ENCODE measurements at regions not wholly inside any gene's neighbourhood (a gene's known extent, or its start where the extent isn't known, plus 50 kb on each side); places are given as distances from the start of the nearest gene placed in this dataset. TPM values are rescaled to one million over a fixed set of nuclear protein-coding genes. Genes with fewer than 3 reads are reported as not detected.
"Not testable (repeated sequence)": the region's sequence is repeated elsewhere in the genome, so short reads cannot be mapped to it uniquely, and the experiment has no call there.

GRCh38 chr1:223045164-223045957, 97.7 kb downstream of the TLR5 start:
- DNase-seq (ENCODE audit: low read depth in 2 of 3, low spot score in 2 of 3): no peak

DNA sequence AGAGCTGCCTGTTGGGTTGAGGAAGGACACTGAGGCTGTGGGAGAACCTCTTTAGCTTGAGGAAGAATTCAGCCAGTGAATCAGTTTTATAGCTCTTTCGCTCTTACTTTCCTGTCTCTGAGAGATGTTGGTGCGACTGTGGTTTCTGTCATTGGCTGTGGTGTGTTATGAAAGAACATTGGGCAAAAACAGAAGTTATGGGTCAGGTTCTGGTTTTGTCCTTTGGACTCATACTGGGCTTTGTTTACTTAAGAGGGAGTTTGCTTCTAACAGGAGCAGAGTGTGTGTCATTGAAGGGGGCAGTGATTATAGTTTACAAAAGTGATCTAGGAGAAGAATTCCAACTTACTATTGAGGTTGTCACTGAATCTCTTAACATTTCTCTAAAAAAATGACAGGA, 97.0 kb downstream of the TLR5 start:
- DNase-seq (ENCODE audit: low read depth in 2 of 3, low spot score in 2 of 3): no peak

DNA sequence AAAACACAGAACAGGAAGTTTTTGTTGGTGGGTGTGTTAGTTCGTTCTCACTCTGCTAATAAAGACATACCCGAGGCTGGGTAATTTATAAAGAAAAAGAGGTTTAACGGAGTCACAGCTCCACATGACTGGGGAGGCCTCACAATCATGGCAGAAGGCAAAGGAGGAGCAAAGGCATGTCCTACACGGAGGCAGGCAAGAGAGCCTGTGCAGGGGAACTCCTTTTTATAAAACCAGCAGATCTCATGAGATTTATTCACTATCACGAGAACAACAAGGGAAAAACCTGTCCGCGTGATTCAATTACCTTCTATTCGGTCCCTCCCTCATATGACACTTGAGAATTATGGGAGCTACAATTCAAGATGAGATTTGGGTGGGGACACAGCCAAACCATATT, 96.6 kb downstream of the TLR5 start:
- DNase-seq (ENCODE audit: low read depth in 2 of 3, low spot score in 2 of 3): not testable (repeated sequence)

DNA sequence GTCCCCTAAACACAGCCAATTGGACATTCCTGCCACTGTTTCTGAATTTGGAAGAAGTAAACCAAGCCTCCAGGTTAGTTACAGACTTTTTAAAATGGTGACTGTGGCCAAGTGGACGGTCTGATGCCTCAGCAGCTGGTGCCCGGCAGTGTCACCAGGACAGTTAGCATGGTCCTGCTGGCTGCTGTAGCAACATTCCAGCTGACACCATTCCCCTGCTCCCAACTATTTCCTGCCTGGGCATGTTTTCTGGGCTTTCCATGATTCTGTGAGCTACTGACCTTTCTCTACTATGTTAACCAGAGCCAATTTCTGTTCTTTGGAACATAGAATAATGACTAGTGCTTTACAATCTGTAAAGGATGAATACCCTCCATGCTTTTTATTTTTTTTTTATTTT, 95.0 kb downstream of the TLR5 start:
- DNase-seq (ENCODE audit: low read depth in 2 of 3, low spot score in 2 of 3): no peak

DNA sequence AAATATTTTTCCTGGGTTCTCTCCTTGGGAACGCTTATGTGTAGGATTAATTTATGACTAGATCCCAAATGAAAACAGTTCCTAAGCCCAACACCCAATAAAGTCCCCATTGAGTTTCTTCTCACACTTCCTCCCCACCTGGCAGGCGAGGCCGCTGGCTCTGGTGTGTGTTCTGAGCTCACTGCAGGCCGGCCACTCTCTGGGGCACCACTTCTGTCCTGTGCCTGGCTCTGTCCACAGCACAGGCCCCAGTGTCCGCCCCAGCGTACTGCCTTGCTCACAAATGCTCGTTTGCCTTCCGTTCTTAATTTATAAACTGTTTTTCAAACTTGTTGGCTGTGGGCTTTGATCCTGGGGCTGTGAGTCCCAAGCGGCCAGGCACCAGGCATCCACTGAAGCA, 90.6 kb downstream of the TLR5 start:
- no peak for DNase-seq (ENCODE audit: low read depth in 2 of 3, low spot score in 2 of 3)

- DNase-seq (ENCODE audit: low read depth in 2 of 3, low spot score in 2 of 3): no peak
Observed at GRCh38 chr1:223052931-223053330, 90.1 kb downstream of the TLR5 start.

DNA sequence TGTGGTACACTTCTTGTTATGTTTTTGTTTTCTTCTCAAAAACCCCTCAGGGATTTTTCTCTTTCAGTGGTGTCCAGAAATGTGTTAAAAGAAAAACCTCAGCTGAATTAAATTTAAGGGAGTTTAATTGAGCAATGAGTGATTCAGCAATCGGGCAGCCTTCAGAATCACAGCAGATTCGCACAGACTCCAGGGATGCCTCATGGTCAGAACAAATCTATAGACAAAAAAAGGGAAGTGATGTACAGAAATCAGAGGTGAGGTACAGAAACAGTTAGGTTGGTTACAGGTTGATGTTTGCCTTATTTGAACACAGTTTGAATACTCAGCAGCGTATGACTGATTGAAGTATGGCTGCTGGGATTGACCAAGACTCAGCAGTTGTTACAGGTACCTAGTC, 86.2 kb downstream of the TLR5 start:
- DNase-seq (ENCODE audit: low read depth in 2 of 3, low spot score in 2 of 3): no peak

DNA sequence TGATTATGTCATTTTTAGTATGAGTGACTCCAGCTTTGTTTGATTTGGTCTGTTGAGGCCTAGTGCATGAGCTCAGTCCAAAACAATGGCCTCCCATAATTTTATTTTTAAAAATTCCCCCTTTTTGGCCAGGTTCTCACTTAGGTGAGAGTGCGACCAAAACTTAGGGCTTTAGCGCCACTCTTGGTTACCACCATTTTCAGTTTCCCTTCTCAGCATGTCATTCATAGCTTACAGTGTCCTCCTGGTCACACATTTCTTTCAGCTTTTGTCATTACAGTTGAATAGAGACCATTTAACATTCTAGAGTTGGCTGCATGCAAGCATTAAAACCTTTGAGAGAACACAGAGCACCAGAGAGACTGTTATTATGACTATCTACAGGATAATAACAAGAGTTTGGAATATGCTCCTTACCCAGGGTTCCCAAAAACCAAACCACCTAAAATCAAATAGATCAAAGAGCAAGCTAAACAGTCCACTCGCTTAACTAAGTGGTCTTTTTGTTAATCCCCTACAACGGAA, 85.4 kb downstream of the TLR5 start:
- DNase-seq (ENCODE audit: low read depth in 2 of 3, low spot score in 2 of 3): no peak

Small RNAs in the stretch of these regions (small RNA-seq; reads per million reads assigned to genes)
- gene NDUFB1P2: not detected
